GM23338 (cell line): ENCODE measurements at regions not wholly inside any gene's neighbourhood (a gene's known extent, or its start where the extent isn't known, plus 50 kb on each side); places are given as distances from the start of the nearest gene placed in this dataset.

Experiments used
- CREB1 ChIP-seq: fragments of 250-450 bp; sonication (Bioruptor Pico); IDR thresholded peaks from 2 replicates; pipeline ENCODE4 v1.5.0; 2020; ENCODE audit warnings: low read depth, mild to moderate bottlenecking, moderate library complexity
- EZH2 ChIP-seq: fragments of 200-600 bp; sonication (generic); IDR thresholded peaks from one replicate; pipeline ENCODE4 v1.8.0; 2017; ENCODE audit warnings: antibody characterized with exemption, mild to moderate bottlenecking, low read depth; ENCODE audit not compliant: unreplicated experiment
- EZH2phosphoT487 ChIP-seq: fragments of 200-600 bp; sonication (generic); IDR thresholded peaks from one replicate; pipeline ENCODE4 v1.8.1; 2018; ENCODE audit warnings: antibody characterized with exemption; ENCODE audit not compliant: unreplicated experiment
- JUNB ChIP-seq: IDR thresholded peaks from one replicate; pipeline ENCODE4 v1.6.1; 2016; ENCODE audit warnings: antibody characterized with exemption; ENCODE audit not compliant: unreplicated experiment
- POLR2AphosphoS5 ChIP-seq: IDR thresholded peaks from 2 replicates; pipeline ENCODE4 v1.6.1; 2016; ENCODE audit warnings: antibody characterized with exemption, low read depth
- ZNF114 ChIP-seq: fragments of 250-450 bp; sonication (Bioruptor Pico); IDR thresholded peaks from 2 replicates; pipeline ENCODE4 v1.5.0; 2020; ENCODE audit warnings: mild to moderate bottlenecking, moderate library complexity
- ZNF331 ChIP-seq: fragments of 250-450 bp; sonication (Bioruptor Pico); IDR thresholded peaks from 2 replicates; pipeline ENCODE4 v1.5.0; 2020; ENCODE audit warnings: low read depth, mild to moderate bottlenecking, moderate library complexity
- TF ChIP-seq, protein P1 (sequence below), 2 experiments: fragments of 200-600 bp in 1 of 2; sonication (generic) in 1 of 2; conservative IDR thresholded peaks; 2 replicates each; pipeline versions ENCODE4 v1.5.1 to v1.6.1; 2016 to 2017; ENCODE audit warnings: antibody characterized with exemption in 2 of 2, low read depth in 2 of 2, mild to moderate bottlenecking in 2 of 2, moderate library complexity in 1 of 2

GRCh38 chr12:89215196-89215595, 137.1 kb downstream of the DUSP6 start:
- TF ChIP-seq EZH2phosphoT487 (no peak), EZH2 (no peak), POLR2AphosphoS5 (no peak), JUNB (no peak), CREB1 (no peak), ZNF114 (no peak), ZNF331 (CRISPR knock-in tag) (no peak)
- TF ChIP-seq, protein P1, sequence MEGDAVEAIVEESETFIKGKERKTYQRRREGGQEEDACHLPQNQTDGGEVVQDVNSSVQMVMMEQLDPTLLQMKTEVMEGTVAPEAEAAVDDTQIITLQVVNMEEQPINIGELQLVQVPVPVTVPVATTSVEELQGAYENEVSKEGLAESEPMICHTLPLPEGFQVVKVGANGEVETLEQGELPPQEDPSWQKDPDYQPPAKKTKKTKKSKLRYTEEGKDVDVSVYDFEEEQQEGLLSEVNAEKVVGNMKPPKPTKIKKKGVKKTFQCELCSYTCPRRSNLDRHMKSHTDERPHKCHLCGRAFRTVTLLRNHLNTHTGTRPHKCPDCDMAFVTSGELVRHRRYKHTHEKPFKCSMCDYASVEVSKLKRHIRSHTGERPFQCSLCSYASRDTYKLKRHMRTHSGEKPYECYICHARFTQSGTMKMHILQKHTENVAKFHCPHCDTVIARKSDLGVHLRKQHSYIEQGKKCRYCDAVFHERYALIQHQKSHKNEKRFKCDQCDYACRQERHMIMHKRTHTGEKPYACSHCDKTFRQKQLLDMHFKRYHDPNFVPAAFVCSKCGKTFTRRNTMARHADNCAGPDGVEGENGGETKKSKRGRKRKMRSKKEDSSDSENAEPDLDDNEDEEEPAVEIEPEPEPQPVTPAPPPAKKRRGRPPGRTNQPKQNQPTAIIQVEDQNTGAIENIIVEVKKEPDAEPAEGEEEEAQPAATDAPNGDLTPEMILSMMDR (conservative IDR thresholded peaks at IDR 0.05; ENCODE audit: low read depth in 2 of 2) = no peak
